ENCODE measurements at regions not wholly inside any gene's neighbourhood (a gene's known extent, or its start where the extent isn't known, plus 50 kb on each side); places are given as distances from the start of the nearest gene placed in this dataset.

- DNase-seq (ENCODE audit: low spot score), result no peak
Observed at GRCh38 chr14:71863766-71864165, 68.5 kb upstream of the RGS6 start.

Data from A172 (cell line).